DND-41 (cell line): ENCODE measurements at regions not wholly inside any gene's neighbourhood (a gene's known extent, or its start where the extent isn't known, plus 50 kb on each side); places are given as distances from the start of the nearest gene placed in this dataset.
"Not testable (repeated sequence)": the region's sequence is repeated elsewhere in the genome, so short reads cannot be mapped to it uniquely, and the experiment has no call there.

Source experiments
- ATAC-seq: fragments of 200-7000 bp; cut with Tn5 transposase; 3 replicates; pipeline ENCODE4 v1.9.1; 2021; ENCODE audit warnings: low read depth; ENCODE audit not compliant: insufficient read depth
- DNase-seq: peaks from one replicate; pipeline ENCODE4 v3.0.0-alpha.2; 2020
- H2AFZ ChIP-seq: 2 replicates; pipeline ENCODE4 v1.6.0; 2012; ENCODE audit warnings: low read depth, low read length
- H3K27ac ChIP-seq: 2 replicates; pipeline ENCODE4 v1.5.1; 2012; ENCODE audit warnings: low read length, inconsistent platforms
- H3K27me3 ChIP-seq: fragments of 200-600 bp; sonication (generic); 2 replicates; pipeline ENCODE4 v1.6.0; 2012; ENCODE audit warnings: low read length, mild to moderate bottlenecking, inconsistent platforms; ENCODE audit not compliant: insufficient read depth, poor library complexity
- H3K36me3 ChIP-seq: 2 replicates; pipeline ENCODE4 v1.5.1; 2012; ENCODE audit warnings: low read length, inconsistent platforms; ENCODE audit not compliant: insufficient read depth
- H3K4me1 ChIP-seq: 2 replicates; pipeline ENCODE4 v1.5.1; 2012; ENCODE audit warnings: mild to moderate bottlenecking, low read length; ENCODE audit not compliant: insufficient read depth
- H3K4me2 ChIP-seq: 2 replicates; pipeline ENCODE4 v1.6.0; 2012; ENCODE audit warnings: mild to moderate bottlenecking, moderate library complexity, low read length, inconsistent platforms; ENCODE audit not compliant: insufficient read depth
- H3K4me3 ChIP-seq, 2 experiments: fragments of 200-600 bp in 1 of 2; shearing (Covaris generic) in 1 of 2; 2 replicates each; pipeline ENCODE4 v1.5.1; 2012 to 2016; ENCODE audit warnings: inconsistent platforms in 2 of 2, low read length in 2 of 2, mild to moderate bottlenecking in 2 of 2, low read depth in 1 of 2, moderate library complexity in 1 of 2
- H3K79me2 ChIP-seq: 2 replicates; pipeline ENCODE4 v1.6.0; 2012; ENCODE audit warnings: low read length, inconsistent platforms; ENCODE audit not compliant: insufficient read depth
- H3K9ac ChIP-seq: 2 replicates; pipeline ENCODE4 v1.6.0; 2012; ENCODE audit warnings: low read depth, mild to moderate bottlenecking, inconsistent platforms, low read length, moderate library complexity
- H3K9me3 ChIP-seq: 2 replicates; pipeline ENCODE4 v1.5.1; 2012; ENCODE audit warnings: low read length, moderate library complexity, mild to moderate bottlenecking, inconsistent platforms; ENCODE audit not compliant: insufficient read depth, severe bottlenecking
- H4K20me1 ChIP-seq: 2 replicates; pipeline ENCODE4 v1.6.0; 2012; ENCODE audit warnings: low read length; ENCODE audit not compliant: insufficient read depth
- TF ChIP-seq, protein P1 (sequence below): IDR thresholded peaks from 2 replicates; pipeline ENCODE4 v1.5.1; 2012; ENCODE audit warnings: borderline replicate concordance, low read length, moderate library complexity, mild to moderate bottlenecking; ENCODE audit not compliant: poor library complexity, severe bottlenecking; ENCODE audit errors: extremely low read depth

GRCh38 chr5:86284400-86285190 lies 333.1 kb upstream of the COX7C start:
- ATAC-seq, H3K9ac ChIP-seq, H3K4me2 ChIP-seq, H3K79me2 ChIP-seq, H3K27me3 ChIP-seq, H3K36me3 ChIP-seq, H3K9me3 ChIP-seq, H4K20me1 ChIP-seq, H3K27ac ChIP-seq, H3K4me3 ChIP-seq, H3K4me1 ChIP-seq, H2AFZ ChIP-seq, DNase-seq: not testable (repeated sequence)

DNA sequence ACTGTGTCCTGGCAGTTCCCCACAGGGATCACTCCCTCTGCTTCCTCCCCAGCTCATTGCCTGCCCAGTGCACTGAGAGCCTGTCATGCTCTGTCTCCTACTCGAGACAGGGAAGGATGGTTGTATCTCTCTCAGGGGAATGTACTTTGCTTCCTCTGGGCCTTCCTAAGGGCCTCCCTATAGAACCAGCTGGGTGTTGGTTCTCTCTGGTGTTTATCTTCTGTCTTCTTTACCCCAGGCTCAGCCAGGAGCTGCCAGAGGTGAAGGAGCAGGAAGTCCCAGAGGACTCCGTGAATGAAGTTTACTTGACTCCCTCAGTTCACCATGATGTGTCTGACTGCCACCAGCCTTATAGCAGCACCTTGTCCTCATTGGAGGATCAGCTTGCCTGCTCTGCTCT lies 330.3 kb upstream of the COX7C start:
- not testable (repeated sequence) for H2AFZ ChIP-seq, DNase-seq, H3K9ac ChIP-seq, H3K4me1 ChIP-seq, H3K9me3 ChIP-seq, H3K27ac ChIP-seq, ATAC-seq, H4K20me1 ChIP-seq, H3K27me3 ChIP-seq, H3K4me2 ChIP-seq, H3K4me3 ChIP-seq, H3K79me2 ChIP-seq, H3K36me3 ChIP-seq

DNA sequence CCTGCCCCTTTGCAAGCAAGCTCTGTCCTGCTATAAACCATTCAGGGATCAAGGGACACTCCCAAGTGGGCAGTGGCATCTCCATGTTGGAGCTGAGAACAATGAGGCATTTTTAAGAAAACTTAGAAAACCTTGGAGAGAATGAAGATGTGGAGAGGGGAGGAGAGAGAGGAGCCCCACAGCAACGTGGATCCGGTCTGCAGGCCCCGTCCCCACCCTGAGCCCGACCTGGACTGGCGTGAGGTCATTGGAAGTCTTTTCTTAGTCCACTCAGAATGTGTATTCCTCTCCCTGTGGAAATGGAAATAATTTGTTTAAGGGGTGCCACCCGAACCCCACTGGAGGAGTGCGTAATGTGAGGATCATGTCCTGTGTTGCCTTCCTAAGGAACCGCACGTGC lies 328.0 kb upstream of the COX7C start:
- not testable (repeated sequence) for H3K36me3 ChIP-seq, H3K4me1 ChIP-seq, H3K4me2 ChIP-seq, ATAC-seq, H3K9ac ChIP-seq, H3K27ac ChIP-seq, H4K20me1 ChIP-seq, H3K9me3 ChIP-seq, DNase-seq, H3K4me3 ChIP-seq, H3K79me2 ChIP-seq, H3K27me3 ChIP-seq, H2AFZ ChIP-seq

DNA sequence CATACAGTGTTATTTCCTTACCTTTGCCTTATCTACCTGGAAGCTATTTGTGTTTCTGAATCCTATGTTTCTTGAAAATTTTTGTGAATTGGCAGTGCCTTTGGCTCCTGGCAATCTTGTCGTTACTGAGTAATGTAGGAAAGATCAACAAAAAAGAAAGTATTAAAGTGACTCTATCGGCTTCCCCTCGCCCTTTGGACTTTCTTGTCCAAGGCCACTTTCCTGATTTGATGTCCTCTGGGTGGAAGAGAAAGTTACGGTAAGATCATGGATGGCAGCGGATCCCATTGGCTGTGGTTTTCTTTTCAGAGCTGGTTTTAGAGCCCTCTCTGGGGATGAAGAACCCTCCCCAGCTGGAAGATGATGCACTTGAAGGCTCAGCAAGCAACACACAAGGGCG lies 324.9 kb upstream of the COX7C start:
- H3K79me2 ChIP-seq, H4K20me1 ChIP-seq, H3K9me3 ChIP-seq, H3K4me3 ChIP-seq, H2AFZ ChIP-seq, H3K27me3 ChIP-seq, H3K4me2 ChIP-seq, H3K4me1 ChIP-seq, ATAC-seq, DNase-seq, H3K36me3 ChIP-seq, H3K27ac ChIP-seq, H3K9ac ChIP-seq: not testable (repeated sequence)

- not testable (repeated sequence) for H3K79me2 ChIP-seq, H3K9me3 ChIP-seq, H4K20me1 ChIP-seq, DNase-seq, H3K27ac ChIP-seq, H3K4me1 ChIP-seq, H3K9ac ChIP-seq, H3K27me3 ChIP-seq, ATAC-seq, H2AFZ ChIP-seq, H3K4me3 ChIP-seq, H3K4me2 ChIP-seq, H3K36me3 ChIP-seq
Measured at GRCh38 chr5:86302643-86303042, 315.1 kb upstream of the COX7C start.

GRCh38 chr5:86305050-86305449 lies 312.7 kb upstream of the COX7C start:
- H4K20me1 ChIP-seq, H3K4me3 ChIP-seq, H3K4me1 ChIP-seq, DNase-seq, H3K9ac ChIP-seq, H3K36me3 ChIP-seq, H3K79me2 ChIP-seq, H3K4me2 ChIP-seq, H3K9me3 ChIP-seq, H3K27me3 ChIP-seq, H2AFZ ChIP-seq, H3K27ac ChIP-seq: not testable (repeated sequence)
- 0 out of 3 replicates have a peak, but pooled peaks have one; percentile 42 for ATAC-seq
- TF ChIP-seq, protein P1, sequence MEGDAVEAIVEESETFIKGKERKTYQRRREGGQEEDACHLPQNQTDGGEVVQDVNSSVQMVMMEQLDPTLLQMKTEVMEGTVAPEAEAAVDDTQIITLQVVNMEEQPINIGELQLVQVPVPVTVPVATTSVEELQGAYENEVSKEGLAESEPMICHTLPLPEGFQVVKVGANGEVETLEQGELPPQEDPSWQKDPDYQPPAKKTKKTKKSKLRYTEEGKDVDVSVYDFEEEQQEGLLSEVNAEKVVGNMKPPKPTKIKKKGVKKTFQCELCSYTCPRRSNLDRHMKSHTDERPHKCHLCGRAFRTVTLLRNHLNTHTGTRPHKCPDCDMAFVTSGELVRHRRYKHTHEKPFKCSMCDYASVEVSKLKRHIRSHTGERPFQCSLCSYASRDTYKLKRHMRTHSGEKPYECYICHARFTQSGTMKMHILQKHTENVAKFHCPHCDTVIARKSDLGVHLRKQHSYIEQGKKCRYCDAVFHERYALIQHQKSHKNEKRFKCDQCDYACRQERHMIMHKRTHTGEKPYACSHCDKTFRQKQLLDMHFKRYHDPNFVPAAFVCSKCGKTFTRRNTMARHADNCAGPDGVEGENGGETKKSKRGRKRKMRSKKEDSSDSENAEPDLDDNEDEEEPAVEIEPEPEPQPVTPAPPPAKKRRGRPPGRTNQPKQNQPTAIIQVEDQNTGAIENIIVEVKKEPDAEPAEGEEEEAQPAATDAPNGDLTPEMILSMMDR: peak; percentile 52
